Choroid plexus epithelial cell (primary cell): ENCODE measurements at regions not wholly inside any gene's neighbourhood (a gene's known extent, or its start where the extent isn't known, plus 50 kb on each side); places are given as distances from the start of the nearest gene placed in this dataset.

Experiments
- DNase-seq: peaks from one replicate; pipeline ENCODE4 v3.0.0-alpha.2; 2010; ENCODE audit warnings: low read depth
- H3K4me3 ChIP-seq: 2 replicates; pipeline ENCODE4 v1.5.1; 2011; ENCODE audit warnings: low read depth, mild to moderate bottlenecking, control low read depth, low read length, moderate library complexity
- CTCF ChIP-seq: conservative IDR thresholded peaks from 2 replicates; pipeline ENCODE4 v1.5.1; 2011; ENCODE audit warnings: low read depth, mild to moderate bottlenecking, control low read depth, inconsistent platforms, low read length, moderate library complexity

GRCh38 chr5:152884006-152884405 lies 478.9 kb upstream of the NMUR2 start:
- no peak for TF ChIP-seq CTCF
- no peak for DNase-seq
- H3K4me3 ChIP-seq = no peak overlapping the region

DNA sequence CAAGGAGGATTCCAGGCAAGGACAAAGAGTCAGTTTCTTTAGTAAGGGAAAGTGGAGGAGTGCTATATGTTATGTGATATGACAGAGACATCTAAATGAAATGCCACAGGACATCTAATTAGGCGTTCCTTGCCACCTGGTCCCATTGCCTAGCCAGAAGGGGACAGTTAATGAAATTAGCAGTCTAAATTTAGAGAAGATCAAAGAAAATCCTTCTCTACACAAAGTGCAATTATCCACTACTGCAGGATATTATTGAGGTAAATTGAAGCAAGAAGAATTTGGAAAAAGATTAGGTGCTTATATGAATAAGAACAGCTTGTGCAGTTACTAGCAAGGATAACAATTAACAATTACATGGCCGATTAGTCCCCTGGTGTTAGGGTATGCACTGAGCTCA lies 495.3 kb upstream of the NMUR2 start:
- no peak for TF ChIP-seq CTCF
- no peak overlapping the region for H3K4me3 ChIP-seq
- no peak for DNase-seq

DNA sequence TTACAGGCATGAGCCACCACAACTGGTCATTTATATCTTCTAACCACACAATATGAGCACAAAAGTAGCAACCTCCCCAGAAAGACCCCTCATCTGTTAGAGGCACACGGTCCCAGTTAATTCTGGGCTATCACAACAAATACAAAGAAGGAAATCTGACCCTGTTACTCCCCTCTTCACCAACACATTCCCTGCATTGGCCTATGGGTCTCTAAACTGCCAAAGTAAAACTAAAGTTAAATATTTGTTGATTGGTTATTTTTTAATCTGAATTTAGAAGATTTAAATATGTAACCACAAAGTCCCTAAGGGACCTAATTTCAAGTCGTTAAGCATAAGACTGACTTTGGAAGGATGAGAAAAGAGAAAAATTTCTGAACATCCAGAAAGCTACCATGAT lies 496.7 kb upstream of the NMUR2 start:
- no peak overlapping the region for H3K4me3 ChIP-seq
- DNase-seq = no peak
- TF ChIP-seq CTCF = no peak

DNA sequence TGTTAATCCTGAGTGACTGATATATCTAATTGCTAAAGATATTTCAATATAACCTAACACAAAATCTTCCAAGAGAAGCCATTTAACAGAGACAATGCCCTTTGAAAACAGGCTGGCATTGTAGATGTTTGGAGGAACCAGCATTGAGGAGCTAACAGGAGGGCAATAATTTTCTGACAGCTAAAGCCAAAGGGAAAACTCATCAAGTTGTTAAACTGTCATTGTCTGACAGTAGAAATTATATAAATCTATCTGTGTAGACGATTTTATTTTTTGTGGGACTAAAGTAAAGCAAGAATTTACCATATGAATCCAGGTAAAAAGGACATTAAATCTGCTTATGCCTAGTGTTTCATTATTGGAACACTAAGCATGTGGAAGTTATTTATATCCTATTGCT lies 500.2 kb upstream of the NMUR2 start:
- TF ChIP-seq CTCF = no peak
- no peak for DNase-seq
- H3K4me3 ChIP-seq = no peak overlapping the region

GRCh38 chr5:152907488-152908245 lies 502.6 kb upstream of the NMUR2 start:
- no peak for DNase-seq
- no peak overlapping the region for H3K4me3 ChIP-seq
- TF ChIP-seq CTCF = no peak

DNA sequence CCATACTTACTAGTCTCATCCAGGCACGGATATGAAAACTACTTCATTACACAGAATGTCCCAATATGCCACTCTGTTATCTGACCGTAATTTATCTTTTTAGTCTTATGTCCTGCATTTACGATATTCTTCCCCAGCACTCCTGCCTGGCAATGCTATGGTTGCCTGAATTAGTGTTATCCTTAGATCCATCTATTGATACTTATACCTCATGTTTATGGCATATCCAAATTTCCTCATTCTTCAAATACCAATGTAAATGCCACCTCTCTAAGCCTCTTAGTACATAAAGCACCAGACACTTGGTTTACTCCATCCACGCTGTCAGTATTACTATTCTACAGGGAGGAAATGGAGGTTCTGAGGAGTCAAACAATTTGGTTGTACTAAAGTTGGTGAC lies 507.8 kb upstream of the NMUR2 start:
- no peak for TF ChIP-seq CTCF
- DNase-seq = no peak

GRCh38 chr5:152932621-152933020 lies 527.5 kb upstream of the NMUR2 start:
- H3K4me3 ChIP-seq = no peak overlapping the region
- TF ChIP-seq CTCF = no peak
- DNase-seq = no peak

More for the DNA sequence above, 507.8 kb upstream of the NMUR2 start:
- H3K4me3 ChIP-seq = no peak overlapping the region
